Calu3 (cell line): ENCODE measurements at regions not wholly inside any gene's neighbourhood (a gene's known extent, or its start where the extent isn't known, plus 50 kb on each side); places are given as distances from the start of the nearest gene placed in this dataset.

Experiments used
- BruUV-seq: library from RNA; stranded (reverse); fragments of 400-500 nt; replicated peaks from 2 replicates; lab custom pipeline; 2021; lab: Mats Ljungman, UMichigan
- CTCF ChIA-PET: fragments of 300-600 bp; sonication (Branson Sonifier 250); formaldehyde crosslinking; loops from one replicate; lab custom pipeline; 2022; ENCODE audit warnings: antibody characterized with exemption; lab: Charles Lee
- DNase-seq: peaks from one replicate; pipeline ENCODE4 v3.0.0; 2022
- H3K27ac Mint-ChIP-seq: one replicate; pipeline ENCODE4 v1.8.0; 2022; ENCODE audit warnings: mixed read lengths; ENCODE audit not compliant: unreplicated experiment
- H3K27me3 Mint-ChIP-seq: one replicate; pipeline ENCODE4 v1.8.0; 2022; ENCODE audit warnings: mixed read lengths; ENCODE audit not compliant: unreplicated experiment
- H3K36me3 Mint-ChIP-seq: one replicate; pipeline ENCODE4 v1.8.0; 2022; ENCODE audit warnings: mild to moderate bottlenecking, moderate library complexity, mixed read lengths; ENCODE audit not compliant: insufficient read depth, unreplicated experiment
- H3K4me1 Mint-ChIP-seq: one replicate; pipeline ENCODE4 v1.8.0; 2022; ENCODE audit warnings: mild to moderate bottlenecking, low read depth, mixed read lengths; ENCODE audit not compliant: unreplicated experiment
- H3K4me3 Mint-ChIP-seq: one replicate; pipeline ENCODE4 v1.8.0; 2022; ENCODE audit warnings: mild to moderate bottlenecking, low read depth, moderate library complexity, mixed read lengths; ENCODE audit not compliant: unreplicated experiment
- H3K9me3 Mint-ChIP-seq: one replicate; pipeline ENCODE4 v1.8.0; 2022; ENCODE audit warnings: low read depth, mixed read lengths; ENCODE audit not compliant: unreplicated experiment
- intact Hi-C: fragments of 100-400 bp; cut with micrococcal nuclease; formaldehyde crosslinking; loops from one replicate; pipeline ENCODE4 v1.10.0; 2022; ENCODE audit not compliant: unreplicated experiment
- TF ChIP-seq, protein P1 (sequence below): fragments of 200-600 bp; IDR thresholded peaks from one replicate; pipeline ENCODE4 v1.8.0; 2022; ENCODE audit warnings: antibody characterized with exemption; ENCODE audit not compliant: unreplicated experiment

GRCh38 chr4:107122736-107123135, 86.6 kb upstream of the DKK2 start:
- Mint-ChIP-seq H3K36me3 (no peaks in the 10 kb centered on the region), H3K4me3 (no peak overlapping the region), H3K4me1 (no peaks in the 10 kb centered on the region), H3K27ac (no peak overlapping the region), H3K27me3 (no peaks in the 10 kb centered on the region), H3K9me3 (no peaks in the 10 kb centered on the region)
- no TSS peak for BruUV-seq
- intact Hi-C loops = no loop called here
- TF ChIP-seq, protein P1, sequence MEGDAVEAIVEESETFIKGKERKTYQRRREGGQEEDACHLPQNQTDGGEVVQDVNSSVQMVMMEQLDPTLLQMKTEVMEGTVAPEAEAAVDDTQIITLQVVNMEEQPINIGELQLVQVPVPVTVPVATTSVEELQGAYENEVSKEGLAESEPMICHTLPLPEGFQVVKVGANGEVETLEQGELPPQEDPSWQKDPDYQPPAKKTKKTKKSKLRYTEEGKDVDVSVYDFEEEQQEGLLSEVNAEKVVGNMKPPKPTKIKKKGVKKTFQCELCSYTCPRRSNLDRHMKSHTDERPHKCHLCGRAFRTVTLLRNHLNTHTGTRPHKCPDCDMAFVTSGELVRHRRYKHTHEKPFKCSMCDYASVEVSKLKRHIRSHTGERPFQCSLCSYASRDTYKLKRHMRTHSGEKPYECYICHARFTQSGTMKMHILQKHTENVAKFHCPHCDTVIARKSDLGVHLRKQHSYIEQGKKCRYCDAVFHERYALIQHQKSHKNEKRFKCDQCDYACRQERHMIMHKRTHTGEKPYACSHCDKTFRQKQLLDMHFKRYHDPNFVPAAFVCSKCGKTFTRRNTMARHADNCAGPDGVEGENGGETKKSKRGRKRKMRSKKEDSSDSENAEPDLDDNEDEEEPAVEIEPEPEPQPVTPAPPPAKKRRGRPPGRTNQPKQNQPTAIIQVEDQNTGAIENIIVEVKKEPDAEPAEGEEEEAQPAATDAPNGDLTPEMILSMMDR = no peak
- no peak for DNase-seq
- CTCF ChIA-PET = no interaction called here

DNA sequence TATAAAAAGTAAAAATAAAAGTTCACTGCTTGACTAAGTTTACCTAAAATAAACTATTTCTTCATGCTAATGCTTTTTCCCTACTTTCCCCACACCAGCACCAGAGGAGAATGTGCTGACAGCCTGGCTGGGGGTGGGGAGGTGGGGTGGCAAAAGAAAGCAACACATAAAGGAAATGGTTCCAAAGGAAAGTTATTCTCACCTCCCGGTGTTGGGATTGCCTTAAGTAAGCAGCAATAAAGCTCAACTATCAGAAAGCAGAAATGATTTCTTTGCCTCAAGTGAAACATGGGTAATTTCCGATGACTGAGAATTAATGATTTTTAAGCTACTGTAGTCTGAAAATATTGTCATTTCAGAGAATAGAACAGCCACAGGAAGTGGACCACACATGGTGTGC, 84.5 kb upstream of the DKK2 start:
- no peak overlapping the region for H3K4me3 Mint-ChIP-seq
- DNase-seq = no peak
- BruUV-seq = no TSS peak
- intact Hi-C loops = no loop called here
- TF ChIP-seq, protein P1 = no peak
- no peaks in the 10 kb centered on the region for H3K27me3 Mint-ChIP-seq
- H3K36me3 Mint-ChIP-seq = no peaks in the 10 kb centered on the region
- CTCF ChIA-PET = no interaction called here
- no peaks in the 10 kb centered on the region for H3K4me1 Mint-ChIP-seq
- H3K27ac Mint-ChIP-seq = no peak overlapping the region
- H3K9me3 Mint-ChIP-seq = no peaks in the 10 kb centered on the region

- H3K27me3 Mint-ChIP-seq = no peaks in the 10 kb centered on the region
- no peak for DNase-seq
- TF ChIP-seq, protein P1 = no peak
- H3K4me3 Mint-ChIP-seq = no peak overlapping the region
- H3K36me3 Mint-ChIP-seq = no peaks in the 10 kb centered on the region
- H3K9me3 Mint-ChIP-seq = no peaks in the 10 kb centered on the region
- no peak overlapping the region for H3K27ac Mint-ChIP-seq
- intact Hi-C loops = no loop called here
- CTCF ChIA-PET = no interaction called here
- H3K4me1 Mint-ChIP-seq = no peaks in the 10 kb centered on the region
- BruUV-seq = no TSS peak
These were observed 81.6 kb upstream of the DKK2 start for GRCh38 chr4:107117726-107118125.

DNA sequence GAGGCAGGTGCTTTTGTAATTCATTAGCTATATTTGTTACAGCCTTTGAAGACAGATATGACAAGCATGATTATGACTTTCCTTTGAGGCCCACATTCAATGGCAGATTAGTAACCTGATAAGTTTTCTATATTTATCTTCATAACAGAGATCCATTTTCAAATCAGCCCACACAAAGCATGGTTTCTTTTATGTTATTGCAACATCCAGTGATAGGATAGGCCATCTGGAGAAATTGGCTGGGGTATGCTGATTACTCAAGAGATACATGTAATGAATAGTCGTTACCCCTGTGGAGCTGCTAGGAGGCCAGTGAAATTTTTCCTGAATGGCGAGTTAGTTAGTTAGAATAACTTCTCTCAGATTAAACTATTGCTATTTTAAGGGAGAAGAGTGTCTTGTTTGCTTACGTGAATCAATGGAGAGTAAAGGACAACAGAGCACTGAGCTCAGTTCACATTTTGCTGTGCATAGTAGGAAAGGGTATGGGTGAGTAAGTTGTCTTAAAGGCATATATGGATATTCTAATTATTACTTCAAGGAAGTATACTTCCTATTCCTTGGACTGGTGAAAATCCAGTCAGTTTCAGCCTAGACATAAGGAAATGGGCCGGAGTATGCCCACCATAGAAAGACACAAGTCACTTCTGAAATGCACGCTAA, 79.2 kb upstream of the DKK2 start:
- TF ChIP-seq, protein P1 = no peak
- no peak overlapping the region for H3K4me3 Mint-ChIP-seq
- no peak for DNase-seq
- no peaks in the 10 kb centered on the region for H3K4me1 Mint-ChIP-seq
- H3K9me3 Mint-ChIP-seq = peaks cover 2% of the 10 kb centered on the region
- intact Hi-C loops = no loop called here
- no peak overlapping the region for H3K27ac Mint-ChIP-seq
- H3K27me3 Mint-ChIP-seq = no peaks in the 10 kb centered on the region
- H3K36me3 Mint-ChIP-seq = no peaks in the 10 kb centered on the region
- no TSS peak for BruUV-seq
- CTCF ChIA-PET = no interaction called here
